IMR-90 (cell line): ENCODE measurements at regions not wholly inside any gene's neighbourhood (a gene's known extent, or its start where the extent isn't known, plus 50 kb on each side); places are given as distances from the start of the nearest gene placed in this dataset.

Source experiments
- ATAC-seq: fragments of 200-7000 bp; cut with Tn5 transposase; 2 replicates; pipeline ENCODE4 v1.9.1; 2020; ENCODE audit warnings: low read depth, mild to moderate bottlenecking, moderate library complexity
- BruUV-seq: library from RNA; stranded (reverse); fragments of 400-500 nt; replicated peaks from 2 replicates; lab custom pipeline; 2021; lab: Mats Ljungman, UMichigan
- CTCF ChIA-PET: fragments of 300-600 bp; formaldehyde crosslinking; extraction: SDS; loops from one replicate; lab custom pipeline; 2021; ENCODE audit warnings: antibody characterized with exemption; lab: Yijun Ruan, JAX
- POLR2A ChIA-PET: fragments of 300-600 bp; sonication (Branson Sonifier 250); formaldehyde crosslinking; loops from one replicate; lab custom pipeline; 2022; ENCODE audit warnings: antibody characterized with exemption; ENCODE audit not compliant: unreplicated experiment; lab: Charles Lee
- DNase-seq: peaks from one replicate; pipeline ENCODE4 v3.0.0; 2013
- H2AFZ ChIP-seq: replicated peaks from 2 replicates; pipeline ENCODE3; 2013; ENCODE audit warnings: low read length, mild to moderate bottlenecking; ENCODE audit not compliant: poor library complexity
- H2AK5ac ChIP-seq: 2 replicates; pipeline ENCODE4 v1.6.1; 2013; ENCODE audit warnings: low read depth, low read length, inconsistent platforms
- H2AK9ac ChIP-seq: replicated peaks from 2 replicates; pipeline ENCODE3; 2013; ENCODE audit warnings: mild to moderate bottlenecking, low read depth, low read length, moderate library complexity; ENCODE audit not compliant: poor library complexity
- H2BK120ac ChIP-seq: 2 replicates; pipeline ENCODE4 v1.6.1; 2013; ENCODE audit warnings: low read depth, low read length, inconsistent platforms
- H2BK15ac ChIP-seq: 3 replicates; pipeline ENCODE4 v1.6.1; 2013; ENCODE audit warnings: low read depth, low read length, inconsistent platforms
- H2BK20ac ChIP-seq: 2 replicates; pipeline ENCODE4 v1.6.1; 2013; ENCODE audit warnings: low read depth, mild to moderate bottlenecking, inconsistent platforms, low read length, moderate library complexity
- H2BK5ac ChIP-seq: 2 replicates; pipeline ENCODE4 v1.6.1; 2013; ENCODE audit warnings: mild to moderate bottlenecking, low read depth, low read length, inconsistent platforms; ENCODE audit not compliant: poor library complexity, severe bottlenecking
- H3K14ac ChIP-seq: replicated peaks from 2 replicates; pipeline ENCODE4 v1.6.1; 2013; ENCODE audit warnings: low read depth, low read length, inconsistent platforms
- H3K18ac ChIP-seq: 2 replicates; pipeline ENCODE4 v1.6.1; 2013; ENCODE audit warnings: low read depth, low read length, control low read depth
- H3K23ac ChIP-seq: 2 replicates; pipeline ENCODE4 v1.6.1; 2013; ENCODE audit warnings: low read depth, low read length, inconsistent platforms
- H3K27ac ChIP-seq: 2 replicates; pipeline ENCODE4 v1.5.1; 2013; ENCODE audit warnings: mild to moderate bottlenecking, control low read depth, low read length; ENCODE audit not compliant: insufficient read depth
- H3K27me3 ChIP-seq: 2 replicates; pipeline ENCODE4 v1.6.1; 2013; ENCODE audit warnings: low read length; ENCODE audit not compliant: control insufficient read depth, insufficient read depth
- H3K36me3 ChIP-seq: 2 replicates; pipeline ENCODE4 v1.6.1; 2013; ENCODE audit warnings: low read length, mixed read lengths; ENCODE audit not compliant: control insufficient read depth, insufficient read depth
- H3K4ac ChIP-seq: 2 replicates; pipeline ENCODE4 v1.6.1; 2013; ENCODE audit warnings: low read depth, low read length, inconsistent platforms
- H3K4me1 ChIP-seq: 2 replicates; pipeline ENCODE4 v1.6.1; 2013; ENCODE audit warnings: low read length, mixed read lengths; ENCODE audit not compliant: control insufficient read depth, insufficient read depth
- H3K4me2 ChIP-seq: 2 replicates; pipeline ENCODE4 v1.6.1; 2013; ENCODE audit warnings: low read depth, mild to moderate bottlenecking, control low read depth, low read length, moderate library complexity
- H3K4me3 ChIP-seq: 2 replicates; pipeline ENCODE4 v1.5.1; 2013; ENCODE audit warnings: low read depth, mild to moderate bottlenecking, control low read depth, low read length, moderate library complexity; ENCODE audit not compliant: insufficient read depth
- H3K56ac ChIP-seq: 2 replicates; pipeline ENCODE4 v1.6.1; 2013; ENCODE audit warnings: low read length, inconsistent platforms; ENCODE audit not compliant: insufficient read depth; ENCODE audit errors: extremely low read depth
- H3K79me1 ChIP-seq, 2 experiments: 2 replicates each; pipeline ENCODE4 v1.6.1; 2013; ENCODE audit warnings: low read length in 2 of 2, inconsistent platforms in 1 of 2, low read depth in 1 of 2
- H3K9ac ChIP-seq: 2 replicates; pipeline ENCODE4 v1.6.1; 2013; ENCODE audit warnings: low read depth, low read length, control low read depth
- H3K9me1 ChIP-seq: 2 replicates; pipeline ENCODE4 v1.6.1; 2013; ENCODE audit warnings: low read length, inconsistent platforms; ENCODE audit not compliant: insufficient read depth
- H3K9me3 ChIP-seq: 2 replicates; pipeline ENCODE4 v1.6.1; 2013; ENCODE audit warnings: low read length; ENCODE audit not compliant: control insufficient read depth, insufficient read depth
- H4K20me1 ChIP-seq: 2 replicates; pipeline ENCODE4 v1.6.1; 2013; ENCODE audit warnings: low read length, inconsistent platforms; ENCODE audit not compliant: insufficient read depth
- H4K5ac ChIP-seq: 2 replicates; pipeline ENCODE4 v1.6.1; 2013; ENCODE audit warnings: mild to moderate bottlenecking, low read depth, low read length, control low read depth
- H4K8ac ChIP-seq, 2 experiments: 2 replicates each; pipeline ENCODE4 v1.6.1; 2013; ENCODE audit warnings: low read depth in 2 of 2, low read length in 2 of 2, control low read depth in 1 of 2, inconsistent platforms in 1 of 2
- H4K91ac ChIP-seq: 2 replicates; pipeline ENCODE4 v1.6.1; 2013; ENCODE audit warnings: low read depth, low read length, inconsistent platforms; ENCODE audit not compliant: insufficient read depth
- BHLHE40 ChIP-seq: fragments of 150-350 bp; IDR thresholded peaks from 2 replicates; pipeline ENCODE4 v1.6.1; 2016; ENCODE audit warnings: mild to moderate bottlenecking, low read depth, low read length
- CEBPB ChIP-seq: IDR thresholded peaks from 2 replicates; pipeline ENCODE4 v1.6.1; 2012; ENCODE audit warnings: low read depth, low read length, improper control_type of control experiment
- CHD1 ChIP-seq: IDR thresholded peaks from 2 replicates; pipeline ENCODE4 v1.6.1; 2012; ENCODE audit warnings: low read depth, low read length, improper control_type of control experiment
- FOS ChIP-seq: fragments of 150-350 bp; IDR thresholded peaks from 2 replicates; pipeline ENCODE4 v1.6.1; 2016; ENCODE audit warnings: low read depth, low read length
- MAFK ChIP-seq: IDR thresholded peaks from 2 replicates; pipeline ENCODE4 v1.6.1; 2012; ENCODE audit warnings: low read depth, low read length, improper control_type of control experiment
- MXI1 ChIP-seq: IDR thresholded peaks from 2 replicates; pipeline ENCODE4 v1.6.1; 2012; ENCODE audit warnings: low read depth, mild to moderate bottlenecking, low read length, moderate library complexity, borderline replicate concordance
- NFE2L2 ChIP-seq: fragments of 150-350 bp; IDR thresholded peaks from 2 replicates; pipeline ENCODE4 v1.6.1; 2016; ENCODE audit warnings: low read depth, mild to moderate bottlenecking, low read length
- POLR2A ChIP-seq: IDR thresholded peaks from 2 replicates; pipeline ENCODE4 v1.6.1; 2012; ENCODE audit warnings: mild to moderate bottlenecking, low read depth, low read length
- RAD21 ChIP-seq: IDR thresholded peaks from 2 replicates; pipeline ENCODE4 v1.6.1; 2012; ENCODE audit warnings: low read length, improper control_type of control experiment
- RCOR1 ChIP-seq: IDR thresholded peaks from 2 replicates; pipeline ENCODE4 v1.6.1; 2012; ENCODE audit warnings: mild to moderate bottlenecking, low read length, improper control_type of control experiment; ENCODE audit not compliant: insufficient replicate concordance
- RFX5 ChIP-seq: IDR thresholded peaks from 2 replicates; pipeline ENCODE4 v1.8.0; 2012; ENCODE audit warnings: low read depth, mild to moderate bottlenecking, low read length, moderate library complexity
- SMC3 ChIP-seq: fragments of 150-350 bp; IDR thresholded peaks from 2 replicates; pipeline ENCODE4 v1.6.1; 2016; ENCODE audit warnings: low read depth, mild to moderate bottlenecking, antibody characterized with exemption, low read length, moderate library complexity
- WGBS, 2 experiments: methylation state at CpG; one replicate each; pipeline versions ENCODE4 v1.1.5 to v1.1.7; 2013; ENCODE audit warnings: missing lambda C conversion rate in 2 of 2; ENCODE audit not compliant: insufficient read length in 1 of 2; ENCODE audit errors: extremely low coverage in 2 of 2; 5-methylcytosine and 5-hydroxymethylcytosine counted together
- dilution Hi-C: fragments of 300-500 bp; cut with HindIII; formaldehyde crosslinking; loops from one replicate; pipeline ENCODE4 v1.14.3; 2018; ENCODE audit warnings: low sequenced_read_pairs; ENCODE audit not compliant: unreplicated experiment
- in situ Hi-C: fragments of 300-500 bp; cut with MboI; formaldehyde crosslinking; loops from 3 replicates; pipeline ENCODE4 v1.14.3; 2019; ENCODE audit warnings: low sequenced_read_pairs, inconsistent platforms, mixed read lengths
- intact Hi-C: fragments of 100-400 bp; cut with micrococcal nuclease; formaldehyde crosslinking; loops from 2 replicates; pipeline ENCODE4 v1.10.0; 2022
- TF ChIP-seq, protein P1 (sequence below): fragments of 150-350 bp; IDR thresholded peaks from 2 replicates; pipeline ENCODE4 v1.6.1; 2017; ENCODE audit warnings: mild to moderate bottlenecking, antibody characterized with exemption, low read length, low read depth
- TF ChIP-seq, protein P2 (sequence below): fragments of 150-350 bp; IDR thresholded peaks from 2 replicates; pipeline ENCODE4 v1.6.1; 2016; ENCODE audit warnings: low read depth, mild to moderate bottlenecking, low read length, moderate library complexity, borderline replicate concordance
- TF ChIP-seq, protein P3 (sequence below): conservative IDR thresholded peaks from 2 replicates; pipeline ENCODE4 v1.5.1; 2012; ENCODE audit warnings: mild to moderate bottlenecking, low read depth, low read length, improper control_type of control experiment

DNA sequence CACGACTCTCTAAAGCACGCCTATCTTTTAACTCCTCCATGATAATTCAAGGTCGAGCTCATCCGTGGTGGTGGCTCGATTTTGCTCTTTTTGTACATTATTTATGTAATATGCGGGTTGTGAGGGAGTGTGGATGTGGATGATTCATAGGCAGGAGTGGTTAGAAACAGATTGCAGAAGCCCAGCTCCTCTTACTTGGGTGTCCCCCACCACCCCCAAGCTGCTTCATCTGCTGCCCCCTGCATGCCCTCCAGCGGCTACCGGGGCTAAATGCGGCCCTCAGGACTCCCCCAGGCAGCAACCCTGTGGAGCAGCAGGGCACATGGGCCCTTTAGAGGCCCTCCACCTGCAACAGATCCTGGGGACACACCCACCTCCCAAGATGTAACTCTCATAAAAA is 111.5 kb upstream of the SELENOK start:
- no peak for DNase-seq
- no peaks in the 10 kb centered on the region for H3K79me1 ChIP-seq
- H3K9me3 ChIP-seq = peaks cover 11% of the 10 kb centered on the region
- no peak overlapping the region for H3K23ac ChIP-seq
- H2AFZ ChIP-seq = no peak overlapping the region
- H3K4ac ChIP-seq = no peak overlapping the region
- no peaks in the 10 kb centered on the region for H4K20me1 ChIP-seq
- no peak for TF ChIP-seq SMC3
- no peak for TF ChIP-seq CEBPB
- no peak for TF ChIP-seq NFE2L2
- TF ChIP-seq, protein P1, sequence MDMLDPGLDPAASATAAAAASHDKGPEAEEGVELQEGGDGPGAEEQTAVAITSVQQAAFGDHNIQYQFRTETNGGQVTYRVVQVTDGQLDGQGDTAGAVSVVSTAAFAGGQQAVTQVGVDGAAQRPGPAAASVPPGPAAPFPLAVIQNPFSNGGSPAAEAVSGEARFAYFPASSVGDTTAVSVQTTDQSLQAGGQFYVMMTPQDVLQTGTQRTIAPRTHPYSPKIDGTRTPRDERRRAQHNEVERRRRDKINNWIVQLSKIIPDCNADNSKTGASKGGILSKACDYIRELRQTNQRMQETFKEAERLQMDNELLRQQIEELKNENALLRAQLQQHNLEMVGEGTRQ = no peak
- TF ChIP-seq, protein P2, sequence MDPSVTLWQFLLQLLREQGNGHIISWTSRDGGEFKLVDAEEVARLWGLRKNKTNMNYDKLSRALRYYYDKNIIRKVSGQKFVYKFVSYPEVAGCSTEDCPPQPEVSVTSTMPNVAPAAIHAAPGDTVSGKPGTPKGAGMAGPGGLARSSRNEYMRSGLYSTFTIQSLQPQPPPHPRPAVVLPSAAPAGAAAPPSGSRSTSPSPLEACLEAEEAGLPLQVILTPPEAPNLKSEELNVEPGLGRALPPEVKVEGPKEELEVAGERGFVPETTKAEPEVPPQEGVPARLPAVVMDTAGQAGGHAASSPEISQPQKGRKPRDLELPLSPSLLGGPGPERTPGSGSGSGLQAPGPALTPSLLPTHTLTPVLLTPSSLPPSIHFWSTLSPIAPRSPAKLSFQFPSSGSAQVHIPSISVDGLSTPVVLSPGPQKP = no peak
- TF ChIP-seq MXI1 = no peak
- TF ChIP-seq, protein P3, sequence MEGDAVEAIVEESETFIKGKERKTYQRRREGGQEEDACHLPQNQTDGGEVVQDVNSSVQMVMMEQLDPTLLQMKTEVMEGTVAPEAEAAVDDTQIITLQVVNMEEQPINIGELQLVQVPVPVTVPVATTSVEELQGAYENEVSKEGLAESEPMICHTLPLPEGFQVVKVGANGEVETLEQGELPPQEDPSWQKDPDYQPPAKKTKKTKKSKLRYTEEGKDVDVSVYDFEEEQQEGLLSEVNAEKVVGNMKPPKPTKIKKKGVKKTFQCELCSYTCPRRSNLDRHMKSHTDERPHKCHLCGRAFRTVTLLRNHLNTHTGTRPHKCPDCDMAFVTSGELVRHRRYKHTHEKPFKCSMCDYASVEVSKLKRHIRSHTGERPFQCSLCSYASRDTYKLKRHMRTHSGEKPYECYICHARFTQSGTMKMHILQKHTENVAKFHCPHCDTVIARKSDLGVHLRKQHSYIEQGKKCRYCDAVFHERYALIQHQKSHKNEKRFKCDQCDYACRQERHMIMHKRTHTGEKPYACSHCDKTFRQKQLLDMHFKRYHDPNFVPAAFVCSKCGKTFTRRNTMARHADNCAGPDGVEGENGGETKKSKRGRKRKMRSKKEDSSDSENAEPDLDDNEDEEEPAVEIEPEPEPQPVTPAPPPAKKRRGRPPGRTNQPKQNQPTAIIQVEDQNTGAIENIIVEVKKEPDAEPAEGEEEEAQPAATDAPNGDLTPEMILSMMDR = no peak
- no peak for TF ChIP-seq RCOR1
- no peak for TF ChIP-seq BHLHE40
- no peak for TF ChIP-seq POLR2A
- TF ChIP-seq RAD21 = no peak
- no peak for TF ChIP-seq FOS
- TF ChIP-seq RFX5 = no peak
- no peak for TF ChIP-seq CHD1
- TF ChIP-seq MAFK = no peak
- H3K4me3 ChIP-seq = no peak overlapping the region
- H2BK15ac ChIP-seq = no peak overlapping the region
- no peak overlapping the region for H3K18ac ChIP-seq
- in situ Hi-C loops (no loop called here), intact Hi-C loops (no loop called here), dilution Hi-C loops (no loop called here)
- CTCF ChIA-PET = no interaction called here
- H4K91ac ChIP-seq = no peak overlapping the region
- H3K56ac ChIP-seq = no peak overlapping the region
- H3K14ac ChIP-seq = no peak overlapping the region
- H3K27me3 ChIP-seq = no peaks in the 10 kb centered on the region
- ATAC-seq = no peak
- BruUV-seq = no TSS peak
- H3K27ac ChIP-seq = no peak overlapping the region
- H3K4me2 ChIP-seq = no peak overlapping the region
- no peak overlapping the region for H2BK5ac ChIP-seq
- H2AK5ac ChIP-seq = no peak overlapping the region
- H2AK9ac ChIP-seq = no peak overlapping the region
- no peaks in the 10 kb centered on the region for H3K9me1 ChIP-seq
- no peak overlapping the region for H4K8ac ChIP-seq
- H2BK120ac ChIP-seq = no peak overlapping the region
- no peaks in the 10 kb centered on the region for H3K4me1 ChIP-seq
- H3K36me3 ChIP-seq = no peaks in the 10 kb centered on the region
- POLR2A ChIA-PET = no interaction called here
- no CpG with 5 or more reads among the region's 9 CpGs for WGBS, 2 experiments
- H3K9ac ChIP-seq = no peak overlapping the region
- no peak overlapping the region for H4K5ac ChIP-seq
- H2BK20ac ChIP-seq = no peak overlapping the region
